ENCODE measurements at regions not wholly inside any gene's neighbourhood (a gene's known extent, or its start where the extent isn't known, plus 50 kb on each side); places are given as distances from the start of the nearest gene placed in this dataset.

DNA sequence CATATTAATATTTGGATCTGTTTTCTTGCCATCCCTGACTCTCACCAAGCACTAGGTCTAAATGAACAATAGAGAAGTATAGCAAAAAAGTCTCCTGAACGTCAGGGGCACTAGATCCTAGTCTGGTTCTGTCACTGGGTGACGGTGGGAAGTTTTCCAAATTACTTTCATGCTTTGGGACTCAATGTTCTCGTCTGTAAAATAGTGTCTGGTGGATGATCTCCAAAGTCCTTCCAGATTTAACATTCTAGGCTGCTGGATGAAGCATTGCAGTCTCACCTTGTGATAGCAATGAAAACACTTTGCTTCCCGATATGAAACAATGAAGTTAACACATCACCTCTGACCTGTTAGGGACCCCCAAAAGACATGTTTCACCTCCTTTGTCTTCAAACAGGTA lies 199.3 kb downstream of the SEC61B start:
- no peak for TF ChIP-seq CTCF (IDR thresholded peaks at IDR 0.05; ENCODE audit: control insufficient read depth, extremely low read depth, insufficient read depth)
- no peak for DNase-seq (ENCODE audit: low read depth)
- no peak overlapping the region for H3K4me3 ChIP-seq (ENCODE audit: low read depth, low read length)

DNA sequence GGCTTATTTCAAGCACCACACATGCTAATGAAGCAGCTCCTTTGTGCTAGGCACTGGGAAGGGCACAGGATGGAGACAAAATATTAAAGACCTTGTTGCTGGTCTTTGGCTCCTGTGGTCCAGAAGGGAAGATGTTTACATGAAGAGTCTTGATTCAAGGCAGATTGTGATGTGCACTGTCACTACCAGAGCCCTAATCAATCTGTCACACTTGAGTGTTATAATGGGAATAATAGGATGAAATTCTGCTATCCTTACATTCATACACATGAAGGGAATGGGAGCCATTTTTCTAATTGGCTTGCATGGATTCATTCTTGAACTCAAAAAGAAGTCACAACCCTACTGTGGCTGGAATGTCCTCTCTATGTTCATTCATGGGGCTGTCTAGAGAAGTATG lies 203.0 kb downstream of the SEC61B start:
- TF ChIP-seq CTCF (IDR thresholded peaks at IDR 0.05; ENCODE audit: control insufficient read depth, extremely low read depth, insufficient read depth): no peak
- DNase-seq (ENCODE audit: low read depth): no peak
- H3K4me3 ChIP-seq (ENCODE audit: low read depth, low read length): no peak overlapping the region

DNA sequence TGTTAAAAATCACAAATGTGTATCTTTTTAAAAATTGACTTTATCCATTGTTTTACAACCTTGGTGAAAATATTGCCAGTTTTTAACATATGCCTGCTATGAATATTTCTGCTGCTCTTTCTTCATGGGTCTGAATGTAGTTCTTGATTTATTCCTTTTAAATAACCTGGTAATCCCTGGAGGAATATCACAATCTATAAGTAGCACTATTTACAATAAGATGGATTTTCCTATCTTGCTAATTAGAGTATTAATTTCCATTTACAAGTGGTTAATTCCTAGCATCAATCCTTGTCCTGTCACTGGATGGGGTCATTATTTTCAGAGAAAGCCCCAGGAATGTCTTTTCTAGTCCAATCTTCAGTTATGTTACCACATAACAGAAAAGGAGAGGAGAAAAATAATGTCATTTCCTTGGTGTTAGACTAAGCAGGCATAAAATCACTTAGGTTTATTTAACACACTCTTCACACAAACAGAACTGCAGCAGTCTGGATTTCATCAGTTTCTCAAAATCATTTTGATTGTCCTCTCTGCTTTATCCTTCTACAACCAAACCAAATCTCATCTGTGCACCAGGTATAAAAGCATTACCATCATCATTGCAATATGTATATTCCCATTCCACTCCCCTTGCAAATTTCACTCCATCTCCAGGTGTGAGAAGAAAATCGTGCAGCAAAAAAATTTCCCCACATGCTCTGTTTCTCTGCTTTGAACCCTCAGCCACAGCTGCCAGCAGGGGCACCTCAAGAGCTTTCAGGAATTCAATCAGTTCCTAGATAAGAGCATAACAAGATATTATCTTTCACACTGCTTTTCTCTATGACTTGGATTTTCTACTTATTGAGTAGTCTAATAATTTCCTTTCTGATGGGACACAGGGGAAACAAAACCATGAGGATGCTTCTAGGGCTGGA lies 204.1 kb downstream of the SEC61B start:
- TF ChIP-seq CTCF (IDR thresholded peaks at IDR 0.05; ENCODE audit: control insufficient read depth, extremely low read depth, insufficient read depth): no peak
- no peak overlapping the region for H3K4me3 ChIP-seq (ENCODE audit: low read depth, low read length)
- no peak for DNase-seq (ENCODE audit: low read depth)

GRCh38 chr9:99427260-99427659 lies 205.2 kb downstream of the SEC61B start:
- TF ChIP-seq CTCF (IDR thresholded peaks at IDR 0.05; ENCODE audit: control insufficient read depth, extremely low read depth, insufficient read depth): no peak
- DNase-seq (ENCODE audit: low read depth): no peak
- H3K4me3 ChIP-seq (ENCODE audit: low read depth, low read length): no peak overlapping the region

- no peak for TF ChIP-seq CTCF (IDR thresholded peaks at IDR 0.05; ENCODE audit: control insufficient read depth, extremely low read depth, insufficient read depth)
- no peak overlapping the region for H3K4me3 ChIP-seq (ENCODE audit: low read depth, low read length)
- no peak for DNase-seq (ENCODE audit: low read depth)
These were observed 208.2 kb downstream of the SEC61B start for GRCh38 chr9:99430301-99430700.

- TF ChIP-seq CTCF (IDR thresholded peaks at IDR 0.05; ENCODE audit: control insufficient read depth, extremely low read depth, insufficient read depth): no peak
- H3K4me3 ChIP-seq (ENCODE audit: low read depth, low read length): no peak overlapping the region
- DNase-seq (ENCODE audit: low read depth): no peak
These were observed 209.0 kb downstream of the SEC61B start for GRCh38 chr9:99431103-99431502.

DNA sequence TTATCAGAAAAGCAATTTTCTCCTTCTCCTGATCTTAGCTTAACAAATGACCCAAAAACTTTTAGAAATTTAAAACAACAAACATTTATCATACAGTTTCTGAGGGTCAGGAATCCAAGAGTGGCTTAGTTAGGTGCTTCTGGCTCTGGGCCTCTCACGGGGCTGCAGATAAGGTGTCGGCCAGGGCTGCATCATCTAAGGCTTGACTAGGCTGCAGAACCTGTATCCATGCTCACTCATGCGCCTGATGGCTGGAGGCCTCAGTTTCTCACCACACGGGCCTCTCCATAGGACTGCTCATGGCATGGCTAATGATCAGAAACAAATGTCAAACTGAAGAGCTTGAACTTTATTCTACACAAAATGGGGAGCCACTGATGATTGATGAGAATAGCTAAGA lies 210.0 kb downstream of the SEC61B start:
- no peak for DNase-seq (ENCODE audit: low read depth)
- no peak overlapping the region for H3K4me3 ChIP-seq (ENCODE audit: low read depth, low read length)
- TF ChIP-seq CTCF (IDR thresholded peaks at IDR 0.05; ENCODE audit: control insufficient read depth, extremely low read depth, insufficient read depth): no peak
